GM21390 (cell line): ENCODE measurements at regions not wholly inside any gene's neighbourhood (a gene's known extent, or its start where the extent isn't known, plus 50 kb on each side); places are given as distances from the start of the nearest gene placed in this dataset.
"Not testable (repeated sequence)": the region's sequence is repeated elsewhere in the genome, so short reads cannot be mapped to it uniquely, and the experiment has no call there.

Experiments used
- ATAC-seq: cut with Tn5 transposase; IDR thresholded peaks from one replicate; pipeline ENCODE4 v1.9.1; 2021; ENCODE audit not compliant: unreplicated experiment

DNA sequence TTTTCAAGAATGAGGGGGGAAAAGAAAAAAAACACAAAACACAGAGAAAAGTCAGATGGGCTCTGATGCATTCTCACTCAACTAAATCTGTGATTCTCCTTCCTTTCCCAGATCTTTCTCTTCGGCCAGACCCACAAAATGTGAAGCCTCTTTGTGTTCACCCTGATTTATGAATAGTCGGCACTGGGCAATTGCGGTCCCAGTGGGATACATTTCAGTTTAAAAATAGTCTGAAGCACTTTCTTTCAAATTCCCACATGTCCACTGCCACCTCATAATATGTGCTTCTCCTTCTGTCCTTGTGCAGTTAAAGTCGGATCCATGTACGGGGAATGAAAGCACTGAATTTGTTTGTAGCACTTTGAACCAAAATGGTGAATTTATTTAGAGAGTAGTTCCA, 995.4 kb upstream of the WWC1 start:
- no peak for ATAC-seq

DNA sequence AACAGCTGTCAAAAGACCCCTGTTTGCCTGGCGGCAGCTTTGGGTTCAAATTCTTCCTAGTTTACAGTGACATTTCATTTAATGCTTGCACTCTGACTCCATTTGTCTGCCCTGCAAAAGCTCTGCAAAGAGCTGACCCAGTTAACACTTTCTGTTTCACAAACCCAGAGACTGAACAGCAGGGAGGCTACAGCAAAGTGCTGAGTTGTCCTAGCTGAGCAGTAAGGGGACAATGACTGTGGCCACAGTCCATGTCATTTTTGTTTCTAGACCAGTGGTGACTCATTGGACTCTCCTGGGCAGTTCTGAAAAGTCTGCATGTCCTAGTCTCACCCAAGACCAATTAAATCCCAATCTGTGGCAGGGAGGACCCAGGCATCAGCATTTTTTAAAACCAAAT, 994.8 kb upstream of the WWC1 start:
- no peak for ATAC-seq

DNA sequence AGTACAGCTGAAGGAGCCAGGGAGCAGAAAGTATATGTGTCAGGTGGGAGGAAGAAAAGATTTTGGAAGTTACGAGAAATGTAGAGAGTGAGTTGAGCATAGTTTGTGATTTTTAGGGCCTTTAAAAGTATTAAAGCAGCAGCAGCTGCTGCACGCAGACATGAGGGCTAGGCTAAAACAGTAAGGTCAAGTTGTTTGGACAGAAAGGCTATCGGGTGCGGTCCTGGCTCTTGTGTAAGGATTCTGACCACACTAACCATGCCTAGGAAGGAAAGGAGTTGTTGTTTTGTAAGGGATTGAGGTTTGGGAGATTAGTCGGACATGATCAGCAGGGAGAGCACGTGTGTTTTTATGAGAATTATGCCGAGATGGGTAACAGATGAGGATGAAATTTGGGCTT, 991.6 kb upstream of the WWC1 start:
- ATAC-seq: not testable (repeated sequence)

DNA sequence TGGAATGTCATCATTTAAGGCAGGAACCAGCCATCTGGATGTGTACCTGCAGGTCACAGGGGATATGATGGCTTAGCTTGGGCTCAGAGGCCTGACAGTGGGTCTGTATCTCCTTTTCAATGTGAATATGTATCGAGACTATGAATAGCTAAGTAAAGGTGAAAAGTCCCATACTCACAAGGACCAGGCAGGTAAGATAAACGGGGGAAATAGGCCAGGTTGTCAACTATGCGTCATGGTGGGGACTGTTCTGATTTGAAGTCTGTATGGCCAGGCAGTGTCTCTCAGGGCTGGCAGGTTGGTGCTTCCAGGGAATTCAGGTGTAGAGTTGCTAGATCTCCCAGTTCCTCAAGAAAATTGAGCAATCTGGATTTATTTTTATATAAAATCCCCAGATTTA, 987.9 kb upstream of the WWC1 start:
- ATAC-seq: no peak

DNA sequence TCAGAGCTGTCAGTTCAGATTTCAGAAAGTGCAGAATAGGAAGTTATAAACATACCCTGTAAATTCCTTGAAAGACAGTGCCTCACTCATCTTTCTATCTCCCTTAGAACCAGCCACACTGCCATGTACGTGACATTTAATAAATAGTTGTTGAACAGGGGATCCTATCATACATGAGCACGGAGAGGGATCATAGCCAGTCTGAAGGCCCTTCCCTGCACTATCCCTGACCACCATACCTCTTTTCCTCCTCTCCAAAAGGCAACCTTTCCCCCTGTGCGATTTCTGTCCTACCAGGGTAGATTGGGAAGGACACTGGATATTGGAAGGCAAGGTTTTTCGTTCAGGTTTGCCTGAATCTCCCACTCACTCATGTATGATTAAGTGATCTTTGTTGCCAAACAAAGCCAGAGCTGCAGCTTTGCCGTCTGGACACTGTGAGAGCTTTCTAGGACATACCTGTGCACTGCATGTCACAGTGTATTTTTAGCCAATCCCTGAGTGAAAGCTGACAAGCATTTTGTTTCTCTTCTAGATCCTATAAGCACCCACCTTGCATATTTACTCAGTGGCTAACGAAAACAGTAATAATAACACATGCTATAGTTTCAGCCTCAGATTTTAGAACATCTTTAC, 986.5 kb upstream of the WWC1 start:
- ATAC-seq: no peak

DNA sequence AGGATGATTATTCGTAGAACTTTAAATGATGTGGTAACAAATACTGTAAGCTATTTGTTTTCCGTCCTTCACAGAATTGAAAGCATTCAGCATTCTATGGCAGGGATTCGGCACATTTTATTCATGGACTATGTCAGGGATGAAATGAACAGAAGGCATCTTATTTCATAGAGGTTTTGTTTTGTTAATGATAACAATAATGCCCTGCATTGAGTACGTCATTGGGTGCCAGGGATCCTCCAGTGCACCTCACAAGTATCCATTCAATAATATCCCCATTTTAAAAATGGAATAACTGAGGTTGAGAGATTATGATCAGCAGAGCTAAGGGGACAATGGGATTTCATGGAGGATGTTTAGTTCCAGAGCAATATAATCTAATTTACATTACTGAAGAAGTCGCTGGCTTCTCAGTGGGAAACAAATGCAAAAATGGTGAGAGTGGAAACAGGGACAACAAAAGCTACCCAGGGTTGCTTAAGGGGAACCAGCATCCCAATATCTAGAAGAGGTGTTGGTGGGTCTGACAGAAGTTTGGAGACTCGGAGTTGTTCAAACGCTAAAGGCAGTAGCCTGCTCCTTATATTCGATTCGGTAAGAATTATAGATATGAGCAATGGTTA, 985.7 kb upstream of the WWC1 start:
- no peak for ATAC-seq

DNA sequence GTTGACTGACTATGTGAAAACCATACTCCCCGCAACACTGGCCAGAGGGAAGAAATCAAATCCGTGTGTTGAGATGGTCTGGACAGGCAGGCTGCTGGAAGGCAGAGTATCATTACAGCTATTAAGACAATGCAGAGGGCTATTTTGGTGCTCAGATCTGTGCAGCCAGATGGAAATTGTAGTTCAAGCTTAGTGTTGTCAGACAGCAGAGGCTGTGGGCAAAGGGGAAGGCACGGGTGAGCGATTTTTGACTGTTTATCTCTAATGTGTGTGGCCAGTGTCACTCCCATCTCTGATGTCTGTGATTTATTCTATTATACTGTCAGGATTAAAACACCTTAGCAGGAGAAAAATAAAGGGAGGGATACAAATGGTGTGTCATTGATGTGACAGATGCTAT, 984.4 kb upstream of the WWC1 start:
- no peak for ATAC-seq

DNA sequence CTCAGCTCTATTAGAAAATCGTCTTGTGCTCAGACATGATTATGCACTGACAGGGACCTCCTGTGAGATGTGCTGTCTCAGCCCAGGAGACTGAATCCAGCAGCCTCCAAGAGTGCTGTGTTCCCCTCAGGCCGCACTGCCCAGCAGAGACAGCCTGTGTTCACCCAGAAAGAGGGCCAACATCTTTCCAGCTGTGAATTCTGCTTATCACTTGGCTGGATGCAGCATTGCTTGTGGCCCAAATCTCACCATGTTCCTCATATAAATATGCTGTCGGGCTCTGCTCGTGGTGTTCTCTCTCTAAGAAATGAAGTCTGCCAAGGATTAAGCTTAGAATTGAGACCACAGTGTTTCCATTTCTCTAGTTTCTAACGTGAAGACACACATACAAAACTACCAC, 983.0 kb upstream of the WWC1 start:
- ATAC-seq: no peak

DNA sequence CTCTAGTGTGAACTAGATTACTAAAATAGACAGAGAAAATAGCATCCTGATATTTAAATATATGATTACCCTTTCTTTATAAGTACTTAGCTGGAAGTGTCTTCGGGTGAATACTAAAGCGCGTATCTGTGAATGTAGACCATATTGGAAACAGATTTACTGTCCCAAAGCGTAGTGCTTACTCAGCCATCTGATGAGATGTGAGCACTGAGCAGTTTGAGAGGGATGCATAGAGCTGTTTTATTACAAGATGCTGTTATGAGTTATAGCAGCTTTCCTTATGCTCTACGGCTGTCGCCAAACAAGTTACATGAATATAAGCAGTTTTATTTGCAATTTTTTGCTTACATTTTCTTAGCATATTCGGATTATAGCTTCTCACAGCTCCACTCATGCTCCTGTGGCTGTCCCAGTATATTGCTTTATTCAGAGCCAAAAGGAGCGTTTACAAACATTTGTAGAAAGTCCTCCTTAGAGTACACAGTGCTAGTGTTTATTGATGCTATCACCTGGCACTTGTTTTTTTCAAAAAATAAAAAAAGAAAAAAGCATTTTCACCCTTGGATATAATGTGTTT, 981.4 kb upstream of the WWC1 start:
- no peak for ATAC-seq

DNA sequence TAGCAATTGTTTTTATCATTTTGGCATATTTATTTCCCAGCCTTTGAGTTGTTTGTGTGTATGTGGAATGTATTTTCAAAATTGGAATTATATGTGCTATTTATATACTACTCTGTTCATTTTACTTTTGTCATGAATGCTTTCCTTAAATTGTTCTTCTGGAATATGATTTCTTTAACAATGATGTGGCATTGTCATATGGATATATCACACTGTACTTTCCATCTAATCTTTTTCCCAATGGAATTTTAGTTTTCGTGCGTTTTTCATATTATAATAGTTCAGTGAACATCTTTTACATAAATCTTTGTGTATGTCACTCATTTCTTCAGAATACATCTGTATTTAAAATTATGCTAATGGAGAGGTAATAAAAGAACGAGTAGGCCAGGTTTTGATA, 980.1 kb upstream of the WWC1 start:
- no peak for ATAC-seq

DNA sequence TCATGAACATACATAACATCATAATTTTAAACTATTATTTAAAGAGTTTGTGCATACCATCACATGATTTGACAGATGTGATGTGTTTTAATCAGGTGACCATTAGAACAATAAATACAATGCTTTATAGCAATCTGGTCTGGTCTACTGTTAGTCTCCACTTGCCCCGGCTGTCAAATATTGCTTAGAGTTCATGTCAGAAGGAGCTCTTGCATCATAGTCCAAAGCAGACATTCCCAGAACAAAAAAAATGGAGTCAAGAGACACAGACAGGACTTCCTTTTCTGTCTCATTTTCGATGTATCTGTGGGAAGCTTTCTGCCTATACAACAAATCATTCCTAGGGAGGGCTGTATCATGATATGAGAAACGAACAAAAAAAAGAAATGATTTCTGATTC, 979.2 kb upstream of the WWC1 start:
- ATAC-seq: no peak

DNA sequence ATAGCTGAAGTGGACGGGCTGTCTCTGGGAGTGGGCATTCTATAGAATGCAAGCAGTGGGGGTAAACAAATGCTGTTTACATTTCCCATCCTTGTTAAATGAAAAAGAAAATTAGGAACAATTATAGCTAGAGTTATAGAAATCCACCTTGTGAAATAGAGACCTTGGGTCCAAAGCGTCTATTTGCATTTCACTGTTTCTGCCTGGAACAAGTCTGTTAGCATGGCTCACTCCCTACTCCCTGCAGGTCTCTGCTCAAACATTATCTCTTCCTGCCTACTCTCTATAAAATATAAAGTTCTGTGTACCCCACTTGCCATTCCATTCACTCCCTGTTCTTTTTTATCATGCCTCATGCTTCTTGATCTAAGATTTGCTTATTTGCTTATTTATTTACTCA, 975.7 kb upstream of the WWC1 start:
- no peak for ATAC-seq

DNA sequence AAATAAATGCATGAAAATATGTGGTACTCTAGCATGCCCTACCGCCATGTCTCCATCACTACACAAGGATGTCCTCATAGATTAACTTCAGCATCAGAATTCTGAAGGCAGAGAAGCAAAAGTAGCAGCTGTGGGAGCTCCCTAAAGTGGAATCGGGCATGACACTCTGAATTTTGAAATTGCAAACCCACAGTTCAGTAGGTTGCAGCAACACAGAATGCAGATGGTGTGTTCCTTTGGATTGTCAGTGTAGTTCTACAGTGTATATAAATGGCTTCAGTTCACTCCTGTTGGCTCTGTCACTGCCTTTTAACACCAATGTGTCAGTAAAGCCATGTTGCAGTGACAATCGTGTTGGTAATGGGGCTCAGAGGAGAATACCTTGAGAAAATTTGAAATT, 973.6 kb upstream of the WWC1 start:
- no peak for ATAC-seq

DNA sequence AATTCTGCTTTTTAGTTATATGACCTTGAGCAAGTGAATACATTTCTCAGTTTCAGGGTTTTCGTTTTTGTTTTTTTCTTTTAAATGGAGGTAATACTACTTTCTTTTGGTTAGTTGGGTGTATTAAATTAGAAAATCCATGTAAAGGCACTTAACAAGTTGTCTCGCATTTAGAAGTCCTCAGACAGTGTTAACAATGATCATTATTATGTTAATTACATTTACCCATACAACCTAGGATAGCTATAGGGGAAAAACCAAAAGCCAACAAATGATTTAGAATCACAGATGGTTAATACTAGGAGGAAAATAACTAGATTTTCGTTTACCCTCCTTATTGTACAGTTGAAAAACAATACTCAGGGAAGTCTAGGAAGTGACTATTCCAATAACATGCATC, 972.2 kb upstream of the WWC1 start:
- no peak for ATAC-seq

DNA sequence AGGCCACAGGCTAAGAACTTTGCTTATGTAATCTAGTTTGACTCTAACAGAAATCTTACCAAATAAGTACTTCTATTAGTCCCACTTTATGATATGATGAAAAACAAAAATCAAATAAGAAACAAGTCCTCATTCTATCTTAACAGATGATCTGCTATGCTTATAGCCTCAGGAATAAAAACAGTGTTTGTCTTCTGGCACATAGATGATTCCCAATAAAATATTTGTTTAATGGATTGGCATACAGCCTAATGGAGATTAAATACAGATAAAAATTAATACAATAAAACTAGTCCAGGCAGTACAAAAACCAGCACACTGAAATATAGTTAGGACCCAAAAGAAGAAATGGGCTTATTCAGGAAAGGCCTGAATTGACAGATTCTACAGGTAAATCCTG, 971.4 kb upstream of the WWC1 start:
- no peak for ATAC-seq

DNA sequence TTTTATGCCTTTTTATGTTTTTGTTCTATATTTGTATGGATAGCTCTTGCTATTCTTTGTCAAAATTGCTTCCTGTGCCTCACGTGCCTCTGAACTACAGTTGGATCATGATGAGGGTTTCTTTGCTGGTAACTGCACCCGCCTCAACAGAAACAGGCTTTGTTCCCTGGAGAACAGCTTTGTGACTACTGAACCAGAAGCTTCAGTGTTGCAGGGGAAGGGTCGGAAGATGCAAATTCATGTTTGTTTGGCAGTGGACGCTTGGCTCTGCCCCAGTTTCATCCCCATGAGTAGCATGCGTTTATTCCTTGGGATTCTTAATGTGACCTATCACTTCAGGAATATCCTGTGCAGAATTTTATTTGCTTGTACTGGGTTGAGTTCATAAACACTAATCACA, 959.1 kb upstream of the WWC1 start:
- no peak for ATAC-seq

DNA sequence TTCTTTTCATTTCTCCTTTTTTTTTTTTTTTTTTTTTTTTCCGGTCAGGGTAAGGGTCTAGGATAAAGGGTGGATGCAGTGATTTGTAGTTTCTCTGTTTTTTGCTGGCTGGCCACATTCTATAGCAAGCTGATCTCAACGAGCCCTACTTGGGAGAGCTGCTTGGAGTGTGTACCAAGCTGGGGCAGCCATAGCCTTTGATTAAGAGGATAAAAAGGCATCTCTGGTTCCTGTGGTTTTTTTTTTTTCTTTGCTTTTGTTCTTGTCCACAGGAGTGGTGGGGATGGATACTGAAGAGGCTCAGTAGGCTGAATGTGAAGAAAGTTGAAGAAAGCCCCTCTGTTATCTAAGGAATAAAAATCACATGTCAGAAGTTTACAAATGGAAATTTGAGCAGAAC, 955.3 kb upstream of the WWC1 start:
- ATAC-seq: no peak

DNA sequence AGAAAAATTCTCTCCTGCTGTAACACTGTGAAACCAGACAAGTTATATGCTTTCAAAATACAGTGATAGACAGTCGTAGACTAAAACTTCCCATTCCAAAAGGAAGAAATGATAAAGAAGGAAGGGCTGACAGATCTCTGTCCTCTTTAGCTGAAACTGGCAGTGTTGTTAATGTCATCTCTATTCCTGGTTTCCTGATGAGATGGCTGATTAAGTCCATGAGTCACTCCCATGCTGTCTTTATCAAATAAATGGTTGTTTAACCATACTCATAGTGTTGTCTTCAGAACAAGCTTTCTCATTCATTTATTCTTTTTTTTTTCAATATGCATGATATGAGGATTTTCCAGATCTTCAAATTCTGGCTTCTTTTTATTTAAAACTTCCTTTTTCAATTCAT, 952.2 kb upstream of the WWC1 start:
- no peak for ATAC-seq

DNA sequence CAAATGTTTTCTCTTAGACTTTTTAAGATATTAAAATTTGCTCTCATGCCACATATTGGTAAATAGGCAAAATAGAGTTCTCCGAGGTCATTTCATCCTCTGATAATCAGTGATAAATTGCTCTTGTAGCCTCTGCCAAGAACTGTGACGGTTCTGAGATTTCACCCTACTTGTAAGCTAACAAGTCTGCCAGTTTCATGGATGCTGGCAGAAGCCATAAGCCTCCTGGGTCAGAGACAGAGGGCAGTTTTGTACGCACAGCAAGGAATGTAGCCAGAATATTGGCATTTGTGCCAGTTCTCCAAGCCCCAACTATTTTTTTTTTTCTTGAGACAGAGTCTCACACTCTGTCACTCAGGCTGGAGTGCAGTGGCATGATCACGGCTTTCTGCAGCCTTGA, 945.0 kb upstream of the WWC1 start:
- no peak for ATAC-seq

DNA sequence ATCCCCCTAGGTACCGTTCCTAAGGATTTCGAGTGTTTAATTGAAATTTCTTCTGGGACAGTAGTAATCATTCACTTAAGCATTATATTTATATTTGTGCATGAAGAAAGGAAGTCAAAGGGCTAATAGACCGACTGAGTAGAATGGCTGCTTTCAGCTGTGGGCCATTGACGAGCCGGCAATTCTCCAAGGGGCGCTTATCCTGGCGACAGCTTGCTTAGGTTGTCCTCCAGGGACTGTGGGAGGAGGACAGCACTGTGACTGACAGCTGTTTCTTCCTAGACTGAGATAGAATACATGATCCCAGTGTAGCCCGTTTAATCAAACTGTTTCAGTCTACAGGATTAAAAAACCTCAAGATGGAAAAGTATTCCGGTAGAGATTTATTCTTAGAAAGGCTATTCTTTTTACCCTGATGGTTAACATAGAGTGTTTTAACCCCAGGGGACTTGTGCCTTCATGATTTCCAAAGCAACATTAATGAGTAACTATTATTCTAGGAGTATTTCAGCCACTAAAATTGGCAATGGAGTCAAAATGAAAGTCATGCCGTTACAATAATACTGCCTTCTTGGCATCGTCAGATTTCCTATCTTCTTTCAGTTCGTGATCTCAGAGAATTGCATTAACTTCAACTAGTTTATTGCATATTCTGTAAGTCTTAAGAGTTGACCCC, 943.1 kb upstream of the WWC1 start:
- no peak for ATAC-seq

DNA sequence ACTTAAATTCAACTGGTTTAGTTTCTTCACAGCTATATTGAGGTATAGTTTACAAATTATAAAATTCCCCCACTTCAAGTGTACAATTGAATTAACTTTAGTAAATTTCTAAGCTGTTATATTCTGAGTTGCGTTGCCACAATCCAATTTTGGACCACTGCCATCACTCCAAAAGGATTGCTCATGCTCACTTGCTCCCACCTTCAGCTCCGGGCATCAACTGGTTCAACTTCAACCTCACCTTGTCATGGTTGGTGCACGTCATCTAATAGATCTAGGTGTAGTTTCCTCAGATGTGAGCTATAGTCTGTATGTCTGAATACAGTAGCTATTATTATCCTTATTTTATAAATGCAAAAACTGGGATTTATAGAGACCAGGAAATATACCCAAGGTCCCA, 942.5 kb upstream of the WWC1 start:
- ATAC-seq: no peak

DNA sequence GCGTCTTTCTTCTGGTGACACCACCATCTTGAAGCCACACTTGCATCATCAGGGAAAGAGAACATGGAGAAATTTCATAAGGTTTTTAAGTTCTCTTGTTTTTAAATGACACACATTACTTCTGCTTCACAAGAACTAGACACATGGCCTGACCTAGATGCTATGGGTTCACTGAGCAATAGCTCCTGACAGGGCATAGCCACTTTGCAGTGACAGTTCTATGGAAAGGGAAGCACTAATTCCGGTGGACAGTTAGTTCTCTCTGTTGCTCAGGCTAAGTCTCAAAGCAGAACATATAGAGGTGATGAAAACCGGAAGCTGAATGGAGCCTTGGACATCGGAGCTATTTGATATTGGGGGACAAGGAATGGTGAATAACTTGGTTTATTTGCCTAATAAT, 940.1 kb upstream of the WWC1 start:
- no peak for ATAC-seq
